T-helper 2 cell treated with Interferon-gamma antibody and Interleukin-4, amounts not matched to agents 100 ng/mL and 5 ng/mL, for 36 hours (primary cell): ENCODE measurements at regions not wholly inside any gene's neighbourhood (a gene's known extent, or its start where the extent isn't known, plus 50 kb on each side); places are given as distances from the start of the nearest gene placed in this dataset.
"Not testable (repeated sequence)": the region's sequence is repeated elsewhere in the genome, so short reads cannot be mapped to it uniquely, and the experiment has no call there.

Source experiments
- intact Hi-C: fragments of 100-400 bp; cut with micrococcal nuclease; formaldehyde crosslinking; loops from one replicate; pipeline ENCODE4 v1.15.1; 2023

DNA sequence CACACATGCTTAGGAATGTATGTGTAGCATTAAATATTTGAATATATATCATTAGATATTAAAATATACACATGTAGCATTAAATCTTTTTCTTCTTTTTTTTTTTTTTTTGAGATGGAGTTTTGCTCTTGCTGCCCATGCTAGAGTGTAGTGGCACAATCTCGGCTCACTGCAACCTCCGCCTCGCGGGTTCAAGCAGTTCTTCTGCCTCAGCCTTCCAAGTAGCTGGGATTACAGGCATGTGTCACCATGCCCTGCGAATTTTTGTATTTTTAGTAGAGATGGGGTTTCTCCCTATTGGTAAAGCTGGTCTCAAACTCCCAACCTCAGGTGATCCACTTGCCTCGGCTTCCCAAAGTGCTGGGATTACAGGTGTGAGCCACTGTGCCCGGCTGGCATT lies 1151.6 kb upstream of the FAM98A start:
- intact Hi-C loops = not testable (repeated sequence)

DNA sequence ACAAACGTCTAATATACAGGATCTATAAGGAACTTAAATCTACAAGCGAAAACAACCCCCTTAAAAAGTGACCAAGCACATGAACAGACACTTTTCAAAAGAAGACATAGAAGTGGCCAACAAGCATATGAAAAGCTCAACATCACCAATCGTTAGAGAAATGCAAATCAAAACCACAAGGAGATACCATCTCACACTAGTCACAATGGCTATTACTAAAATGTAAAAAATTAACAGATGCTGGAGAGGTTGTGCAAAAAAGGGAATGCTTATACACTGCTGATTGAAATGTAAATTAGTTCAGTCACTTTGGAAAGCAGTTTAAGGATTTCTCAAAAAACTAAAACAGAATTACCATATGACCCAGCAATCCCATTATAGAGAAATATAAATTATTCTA lies 1148.5 kb upstream of the FAM98A start:
- intact Hi-C loops = no loop called here

DNA sequence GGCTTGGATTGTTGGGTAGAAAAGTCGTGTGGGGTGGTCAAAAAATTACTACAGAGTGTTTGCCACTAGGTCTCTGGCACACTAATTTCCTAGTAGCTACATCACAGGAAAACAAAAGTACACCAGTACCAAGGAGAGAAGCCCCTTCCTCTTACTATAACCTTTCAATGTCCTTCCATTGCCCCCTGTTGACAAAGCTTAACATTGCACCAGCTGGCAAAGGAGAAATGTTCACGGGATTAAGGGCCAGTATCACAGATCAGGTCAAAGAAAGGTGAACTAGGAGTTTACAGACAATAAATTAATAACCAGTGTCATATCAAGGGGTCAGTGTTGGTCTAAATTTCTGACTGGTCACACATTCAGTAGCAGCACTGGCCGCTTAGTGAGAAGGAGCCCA lies 1139.6 kb upstream of the FAM98A start:
- intact Hi-C loops = no loop called here

DNA sequence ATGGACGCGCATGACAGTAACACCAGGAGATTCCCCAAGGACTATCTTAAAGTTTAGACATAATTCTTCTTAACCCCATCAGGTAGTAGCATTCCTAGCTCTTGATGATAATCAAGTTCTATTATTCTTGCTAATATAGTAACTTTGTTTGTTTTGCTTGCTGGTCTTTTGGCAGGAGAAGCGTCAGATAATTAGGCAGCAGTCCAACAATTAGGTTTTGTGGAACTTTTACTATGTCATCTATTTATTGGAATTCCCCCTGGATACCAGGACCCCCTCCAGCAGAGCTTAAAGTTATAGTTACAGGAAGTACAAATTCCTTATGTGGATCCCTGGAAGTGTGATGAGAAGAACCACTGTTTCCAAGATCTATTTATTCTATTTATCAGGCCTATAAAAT lies 1138.0 kb upstream of the FAM98A start:
- intact Hi-C loops = no loop called here

DNA sequence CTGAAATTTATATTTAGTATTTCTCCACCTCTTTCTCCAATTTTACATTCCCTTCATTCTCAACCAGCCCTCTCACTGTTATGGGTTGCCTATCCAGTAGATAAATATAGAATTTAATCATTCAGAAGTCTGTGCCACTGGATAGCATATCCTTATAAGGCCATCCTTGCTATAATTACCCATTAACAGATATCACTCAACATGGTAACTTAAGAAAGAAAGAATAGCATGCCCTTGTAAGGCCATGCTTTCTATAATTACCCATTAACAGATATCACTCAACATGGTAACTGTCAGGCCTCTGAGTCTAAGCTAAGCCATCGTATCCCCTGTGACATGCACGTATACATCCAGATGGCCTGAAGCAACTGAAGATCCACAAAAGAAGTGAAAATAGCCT lies 1137.4 kb upstream of the FAM98A start:
- intact Hi-C loops = no loop called here

DNA sequence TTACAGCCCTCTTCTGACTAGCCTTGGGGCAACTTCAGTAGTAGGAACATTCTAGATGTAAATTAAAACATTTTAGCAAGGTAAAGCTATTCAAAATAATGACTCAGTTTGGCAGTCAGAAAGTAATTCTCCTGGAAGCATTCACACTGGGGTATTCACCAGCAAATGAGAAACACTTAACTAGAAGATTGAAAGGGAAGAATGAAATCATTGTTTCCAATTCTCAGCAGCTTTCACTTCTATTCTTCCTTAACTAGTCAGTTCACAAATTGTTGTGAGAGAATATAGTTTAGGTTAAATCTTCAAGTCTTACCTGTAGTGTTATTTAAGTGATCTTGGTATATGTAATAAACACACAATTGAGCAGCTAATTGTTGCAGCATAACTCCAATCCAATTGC lies 1135.6 kb upstream of the FAM98A start:
- intact Hi-C loops = no loop called here

DNA sequence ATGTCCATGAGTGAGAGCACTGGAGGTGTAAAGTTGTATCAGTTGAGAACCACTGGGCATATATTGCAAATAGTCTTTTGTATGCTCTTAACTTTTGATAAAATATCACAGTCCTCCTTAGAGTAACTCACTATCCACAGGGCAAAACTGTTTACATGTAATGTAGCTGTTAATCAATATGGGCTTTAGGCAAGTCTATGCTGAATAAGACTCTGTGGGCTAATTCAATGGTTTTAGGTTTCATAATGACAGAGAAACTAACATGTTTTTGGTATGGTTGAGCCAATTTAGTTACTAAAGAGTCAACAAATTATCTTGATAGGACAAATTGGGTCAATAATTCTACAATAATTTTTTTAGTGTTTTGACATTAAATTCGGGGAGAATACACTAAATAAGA lies 1134.9 kb upstream of the FAM98A start:
- intact Hi-C loops = no loop called here

DNA sequence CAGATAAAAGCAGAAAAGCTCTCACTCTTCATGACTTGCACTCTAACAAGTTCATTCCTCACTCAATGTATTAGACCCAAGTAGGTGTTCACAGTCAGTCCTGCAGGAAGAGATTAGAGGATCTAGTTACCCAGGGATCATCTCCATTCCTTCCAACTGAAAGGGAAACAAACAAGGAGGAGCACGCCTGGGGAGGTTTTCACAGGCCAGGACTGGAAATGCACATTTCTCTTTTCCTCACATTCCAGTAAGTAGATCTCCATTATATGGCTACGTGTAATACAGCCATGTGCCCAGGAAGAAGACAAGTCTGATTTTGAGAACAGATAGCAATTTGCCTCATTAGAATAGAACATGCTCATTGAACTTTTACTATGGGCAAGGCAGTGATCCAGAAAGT lies 1132.2 kb upstream of the FAM98A start:
- intact Hi-C loops = no loop called here

DNA sequence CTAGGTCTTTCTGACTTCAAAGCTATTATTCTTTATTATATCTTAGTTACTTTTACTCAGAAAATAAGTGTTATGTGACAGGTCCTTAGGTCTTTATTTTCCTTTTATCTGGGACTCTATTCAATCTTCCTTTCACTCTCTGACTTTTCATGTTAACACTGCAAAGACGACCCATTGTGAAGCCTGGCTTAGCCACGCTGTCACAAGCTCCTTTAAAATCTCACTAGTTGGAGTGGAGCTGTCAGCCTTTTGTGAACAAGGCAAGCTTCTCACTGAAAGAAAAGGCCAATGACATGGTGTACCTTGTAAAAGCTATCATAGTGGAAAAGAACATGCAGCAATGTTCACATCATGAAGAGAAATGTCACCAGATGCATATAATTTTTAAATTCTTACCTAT lies 1130.7 kb upstream of the FAM98A start:
- intact Hi-C loops = no loop called here

DNA sequence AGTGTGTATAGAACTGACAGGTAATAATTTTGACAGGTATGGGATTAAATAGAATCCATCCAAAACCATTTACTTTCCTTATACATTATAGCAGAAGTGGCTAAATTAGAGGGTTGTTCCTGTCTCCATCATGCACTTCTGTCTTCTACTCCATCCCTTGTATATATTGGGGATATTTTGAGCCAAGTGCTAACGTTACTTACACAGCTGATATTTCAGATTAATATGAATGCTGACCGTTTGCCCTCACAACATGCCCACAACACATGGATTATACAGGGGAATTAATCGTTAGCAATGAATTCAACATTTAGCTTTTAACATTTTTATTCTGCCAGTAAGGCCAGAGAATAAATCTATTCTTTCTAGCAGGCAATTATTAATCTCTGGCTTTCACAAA lies 1125.0 kb upstream of the FAM98A start:
- intact Hi-C loops = no loop called here

DNA sequence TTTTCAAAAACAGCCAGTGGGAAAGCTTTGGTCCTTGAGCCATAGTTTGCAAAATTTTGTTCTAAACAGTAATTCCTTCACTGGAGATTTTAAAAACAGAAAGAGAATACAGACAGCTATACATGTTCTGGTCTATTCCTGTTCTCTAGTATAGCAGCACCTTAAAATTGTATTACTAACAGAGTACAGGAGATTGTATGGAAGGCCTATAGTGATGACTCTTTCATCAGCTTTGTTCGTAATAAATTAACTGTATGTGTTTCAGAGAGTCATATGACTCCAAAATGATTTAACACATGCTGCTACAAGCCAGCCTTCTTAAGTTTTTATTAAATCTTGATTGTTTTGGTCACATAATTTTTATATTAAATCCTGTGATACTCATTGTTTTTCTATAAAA lies 1124.6 kb upstream of the FAM98A start:
- intact Hi-C loops = no loop called here

DNA sequence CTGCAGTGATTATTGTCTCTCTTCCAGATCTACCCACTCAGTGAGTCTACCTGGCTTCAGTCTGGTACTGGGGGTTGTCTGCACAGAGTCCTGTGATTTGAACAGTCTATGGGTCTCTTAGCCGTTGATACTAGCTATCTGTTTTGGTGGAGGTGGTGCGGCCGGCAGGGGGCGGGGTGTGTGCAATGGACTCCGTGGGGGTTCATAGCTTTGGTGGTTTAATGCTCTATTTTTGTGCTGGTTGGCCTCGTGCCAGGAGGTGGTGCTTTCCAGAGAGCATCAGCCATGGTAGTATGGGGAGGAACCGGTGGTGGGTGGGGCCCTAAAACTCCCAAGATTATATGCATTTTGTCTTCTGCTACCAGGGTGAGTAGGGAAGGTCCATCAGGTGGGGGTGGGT lies 1120.1 kb upstream of the FAM98A start:
- intact Hi-C loops = no loop called here

DNA sequence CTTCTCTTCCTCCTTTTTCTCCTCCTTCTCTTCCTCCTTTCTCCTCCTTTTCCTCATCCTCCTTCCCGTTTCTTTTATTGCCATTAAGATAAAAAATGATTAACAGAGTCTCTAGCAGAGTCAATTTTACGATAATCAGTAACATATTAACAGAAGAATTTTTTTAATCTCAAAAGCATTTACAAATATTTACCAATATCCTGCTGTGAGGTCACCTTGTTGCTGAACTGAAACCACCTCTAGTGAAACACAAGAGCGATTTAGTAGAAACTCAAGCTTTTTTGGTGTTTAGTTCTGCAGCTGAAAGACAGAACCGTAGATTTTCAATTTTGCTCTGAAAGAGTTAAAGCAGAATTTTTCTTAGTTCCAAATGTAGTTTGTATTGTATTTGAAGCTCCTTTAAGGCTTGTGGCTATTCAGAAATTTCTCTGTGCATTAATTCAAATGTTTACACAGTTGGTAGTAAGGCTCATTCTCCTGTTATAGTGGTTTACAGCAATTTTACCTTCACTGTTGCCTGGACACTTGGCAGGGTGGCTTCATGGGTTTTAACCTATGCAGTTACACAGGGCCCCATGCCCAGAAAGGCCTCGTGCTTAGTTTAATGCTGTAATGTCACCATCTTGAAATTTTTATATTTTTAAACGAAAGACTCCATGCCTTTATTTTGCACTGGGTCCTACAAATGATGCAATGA lies 1106.6 kb upstream of the FAM98A start:
- intact Hi-C loops = no loop called here

DNA sequence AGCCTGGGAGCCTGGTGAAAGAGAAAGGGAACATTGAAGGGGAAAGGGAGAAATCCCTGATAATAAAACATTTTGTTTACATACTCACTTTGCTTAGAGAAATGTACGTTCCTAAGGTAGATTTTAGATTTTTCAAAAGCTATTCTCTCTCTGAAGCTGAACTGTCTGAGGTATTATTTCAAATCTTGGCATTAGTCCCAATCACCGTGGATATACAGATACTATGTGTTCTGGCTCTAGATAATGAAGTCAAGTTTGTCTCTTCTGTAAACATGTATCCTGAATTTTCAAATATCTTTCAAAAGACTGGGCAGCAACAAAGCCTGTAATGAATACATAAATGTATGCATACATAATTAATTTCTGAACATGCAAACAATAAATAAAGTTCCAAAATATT lies 1104.2 kb upstream of the FAM98A start:
- intact Hi-C loops = no loop called here

DNA sequence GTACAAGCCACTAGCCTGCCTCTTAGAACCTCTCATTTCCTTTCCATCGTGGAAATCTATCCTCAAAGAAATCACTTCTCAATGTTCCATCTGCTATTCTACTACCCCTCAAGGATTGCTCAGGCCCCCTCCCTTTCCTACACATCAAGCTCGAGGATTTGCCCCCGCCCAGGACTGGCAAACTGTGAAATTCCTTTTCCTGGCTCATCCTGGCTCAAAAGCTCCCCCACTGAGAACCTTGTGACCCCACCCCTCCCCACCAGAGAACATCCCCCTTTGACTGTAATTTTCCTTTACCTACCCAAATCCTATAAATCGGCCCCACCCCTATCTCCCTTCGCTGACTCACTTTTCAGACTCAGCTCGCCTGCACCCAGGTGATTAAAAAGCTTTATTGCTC lies 1103.3 kb upstream of the FAM98A start:
- intact Hi-C loops = not testable (repeated sequence)

DNA sequence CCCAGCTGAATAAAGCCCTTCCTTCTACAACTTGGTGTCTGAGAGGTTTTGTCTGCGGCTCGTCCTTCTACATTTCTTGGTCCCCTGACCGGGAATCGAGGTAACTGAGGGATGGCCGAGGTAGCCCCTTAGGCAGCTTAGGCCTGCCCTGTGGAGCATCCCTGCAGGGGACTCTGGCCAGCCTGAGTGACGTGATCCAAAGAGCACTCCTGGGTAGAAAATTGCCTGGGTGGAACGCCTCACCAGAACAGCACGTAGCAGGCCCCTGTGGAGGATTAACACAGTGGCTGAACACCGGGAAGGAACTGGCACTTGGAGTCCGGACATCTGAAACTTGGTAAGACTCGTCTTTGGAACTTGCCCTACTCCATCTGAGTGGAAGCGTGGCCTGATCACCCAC lies 1078.5 kb upstream of the FAM98A start:
- intact Hi-C loops = not testable (repeated sequence)

DNA sequence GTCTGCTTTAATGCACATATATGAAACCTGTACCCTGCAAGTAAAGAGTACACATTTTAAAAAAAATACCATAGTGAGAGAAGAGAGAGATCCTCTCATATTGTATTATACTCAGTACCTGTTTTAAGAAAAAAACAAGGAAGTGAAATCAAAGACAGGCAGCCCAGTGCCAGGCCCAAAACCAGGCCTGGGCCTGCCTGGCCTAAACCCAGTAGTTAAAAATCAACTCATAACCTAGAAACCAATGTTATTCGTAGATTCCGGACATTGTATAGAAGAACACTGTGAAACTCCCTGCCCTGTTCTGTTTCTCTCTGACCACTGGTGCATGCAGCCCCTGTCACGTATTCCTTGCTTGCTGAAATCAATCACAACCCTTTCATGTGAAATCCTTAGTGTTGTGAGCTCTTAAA lies 1078.0 kb upstream of the FAM98A start:
- intact Hi-C loops = not testable (repeated sequence)

DNA sequence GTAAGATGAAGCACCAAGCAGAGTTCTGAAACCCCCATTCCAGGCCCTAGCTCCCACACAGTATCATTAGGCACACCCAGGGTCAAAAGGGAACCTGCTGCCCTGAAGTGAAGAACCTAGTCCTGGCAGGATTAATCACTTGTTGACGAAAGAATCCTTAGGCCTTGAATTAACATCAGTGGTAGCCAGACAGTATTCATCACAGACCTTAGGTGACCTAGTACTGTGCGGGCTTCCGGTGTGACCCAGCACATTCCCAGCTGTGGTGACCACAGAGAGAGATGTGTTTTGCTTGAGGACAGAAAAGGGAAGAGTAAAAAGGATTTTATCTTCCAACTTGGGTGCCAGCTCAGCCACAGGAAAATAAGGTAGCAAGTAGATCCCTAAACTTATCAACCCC lies 1071.4 kb upstream of the FAM98A start:
- intact Hi-C loops = no loop called here

DNA sequence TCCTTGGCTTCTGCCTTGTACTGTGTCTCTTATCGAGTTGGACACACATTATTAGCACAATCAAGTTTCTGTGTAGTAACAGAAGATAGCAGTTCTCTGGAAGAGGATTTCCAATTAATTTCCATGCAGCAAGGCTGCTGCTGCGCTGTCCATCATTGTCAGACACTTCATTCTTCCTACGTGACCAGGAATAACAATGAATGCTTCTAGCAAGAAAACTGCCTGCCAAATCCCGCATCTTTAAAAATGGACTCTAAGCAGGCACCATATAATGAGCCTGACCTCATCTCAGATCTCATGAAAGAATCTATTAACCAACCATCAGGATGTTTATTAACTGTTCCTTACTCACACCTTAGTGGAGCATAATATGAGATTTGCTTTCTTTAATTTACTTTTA lies 1067.7 kb upstream of the FAM98A start:
- intact Hi-C loops = no loop called here

DNA sequence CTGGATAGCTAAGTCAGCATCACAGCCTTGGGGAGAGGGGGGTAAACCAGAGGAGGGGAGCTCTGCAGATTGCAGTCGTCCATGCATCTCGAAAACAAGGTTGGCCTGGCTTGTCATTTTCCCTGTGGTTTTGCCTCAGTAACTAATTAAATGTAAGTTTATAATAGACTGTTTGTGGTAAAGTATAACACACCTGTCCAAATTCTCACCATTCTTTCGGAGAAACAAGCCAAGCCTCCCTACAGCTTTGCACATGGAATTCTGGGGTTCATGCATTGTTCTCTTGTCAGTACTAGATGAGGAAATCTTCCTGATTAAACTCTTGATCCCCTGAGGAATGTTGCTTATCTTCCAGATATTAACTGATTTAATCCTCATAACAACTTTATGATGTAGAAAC lies 1065.2 kb upstream of the FAM98A start:
- intact Hi-C loops = no loop called here

DNA sequence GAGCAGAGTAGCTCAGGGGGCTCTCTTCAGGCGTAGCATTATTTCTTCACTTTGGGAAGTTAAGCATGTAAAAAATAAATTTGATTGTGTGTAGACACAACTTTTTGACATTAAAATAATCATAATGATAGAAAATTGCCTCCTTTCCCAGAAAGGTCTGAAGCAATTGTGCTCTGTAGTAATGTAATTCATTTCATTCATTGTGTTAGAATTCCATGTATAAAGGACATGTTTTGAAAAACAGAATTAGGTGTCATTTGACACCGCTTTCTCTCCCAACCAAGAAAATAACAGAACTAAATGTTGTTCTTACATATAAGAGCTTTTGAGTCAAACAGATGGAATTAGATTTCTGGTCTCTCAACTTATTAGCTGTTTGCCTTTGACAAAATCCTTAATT lies 1064.2 kb upstream of the FAM98A start:
- intact Hi-C loops = no loop called here

DNA sequence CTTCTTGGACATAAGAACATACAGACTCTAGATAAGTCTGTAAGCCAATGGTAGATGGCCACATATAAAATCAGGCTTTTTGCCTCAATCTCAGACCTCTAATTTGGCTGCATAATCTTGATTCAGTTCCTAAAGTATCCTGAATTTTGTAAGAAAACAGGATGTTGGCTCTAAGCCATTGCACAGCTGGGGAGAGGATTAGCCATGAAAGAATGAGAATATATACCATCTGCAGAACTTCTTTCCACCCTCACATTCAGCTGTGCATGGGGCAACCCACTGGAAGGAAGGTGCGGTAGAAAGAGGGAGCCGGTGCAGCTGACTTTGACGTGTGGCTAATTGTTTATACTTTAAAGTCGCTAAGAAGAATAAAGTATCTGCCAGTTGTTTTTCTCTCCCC lies 1061.6 kb upstream of the FAM98A start:
- intact Hi-C loops = no loop called here

DNA sequence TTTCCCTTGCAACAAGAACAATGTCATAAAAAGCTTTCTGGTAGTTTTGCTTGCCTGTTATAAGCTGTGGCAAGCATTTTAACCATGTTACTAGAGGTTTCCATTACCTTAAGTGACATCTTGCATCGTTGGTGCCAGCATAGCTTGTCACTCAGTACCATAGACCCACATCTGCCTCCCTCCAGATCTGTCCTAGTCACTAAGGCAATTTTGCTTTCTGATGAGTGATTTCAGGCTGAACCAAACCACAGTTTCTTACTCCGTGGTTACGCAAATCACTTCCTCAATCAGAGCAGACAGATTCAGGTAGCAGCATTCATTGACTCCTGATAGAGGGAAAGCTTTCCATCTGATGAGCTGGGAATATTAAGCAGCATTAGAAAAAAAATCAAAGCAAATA lies 1057.5 kb upstream of the FAM98A start:
- intact Hi-C loops = no loop called here

DNA sequence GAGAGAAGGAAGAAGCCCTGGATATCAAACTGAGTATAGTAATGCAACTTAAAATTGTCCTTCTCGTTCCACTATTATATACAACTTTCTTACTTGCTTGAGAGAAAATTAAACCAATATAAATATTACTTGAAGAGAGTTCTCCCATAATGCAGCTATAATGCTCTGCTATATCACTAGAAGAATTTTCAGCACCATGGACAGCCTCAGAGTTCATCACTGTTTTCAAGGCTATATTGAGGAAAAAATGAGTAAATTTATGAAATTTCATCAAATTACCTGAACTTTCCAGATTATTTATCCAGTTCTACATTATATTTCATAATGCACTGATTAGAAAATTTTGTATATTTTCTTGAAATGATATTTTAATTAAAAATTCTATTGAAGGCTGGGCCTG lies 1053.5 kb upstream of the FAM98A start:
- intact Hi-C loops = no loop called here
